Smooth muscle cell (in vitro differentiated cells): ENCODE measurements at regions not wholly inside any gene's neighbourhood (a gene's known extent, or its start where the extent isn't known, plus 50 kb on each side); places are given as distances from the start of the nearest gene placed in this dataset.

Source experiments
- DNase-seq: peaks from one replicate; lab custom pipeline; 2025; ENCODE audit not compliant: unreplicated experiment; lab: John Stamatoyannopoulos, UW
- H2AFZ ChIP-seq: fragments of 200-600 bp; sonication (generic); 2 replicates; pipeline ENCODE4 v1.6.0; 2016; ENCODE audit warnings: antibody characterized with exemption, low read depth, mild to moderate bottlenecking
- H3F3A ChIP-seq: fragments of 200-600 bp; sonication (generic); 2 replicates; pipeline ENCODE4 v1.6.0; 2017; ENCODE audit warnings: antibody characterized with exemption, low read depth
- H3K27ac ChIP-seq: fragments of 200-600 bp; sonication (generic); 2 replicates; pipeline ENCODE4 v1.5.1; 2016; ENCODE audit warnings: low read depth, mild to moderate bottlenecking
- H3K27me3 ChIP-seq: fragments of 200-600 bp; sonication (generic); 2 replicates; pipeline ENCODE4 v1.6.1; 2016; ENCODE audit warnings: low read depth, mild to moderate bottlenecking
- H3K36me3 ChIP-seq: fragments of 200-600 bp; sonication (generic); 2 replicates; pipeline ENCODE4 v1.5.1; 2016; ENCODE audit warnings: low read depth
- H3K4me1 ChIP-seq: fragments of 200-600 bp; sonication (generic); 2 replicates; pipeline ENCODE4 v1.5.1; 2016; ENCODE audit warnings: low read depth
- H3K4me2 ChIP-seq: fragments of 200-600 bp; sonication (generic); 2 replicates; pipeline ENCODE4 v1.6.0; 2016; ENCODE audit warnings: mild to moderate bottlenecking
- H3K4me3 ChIP-seq: fragments of 200-600 bp; sonication (generic); 2 replicates; pipeline ENCODE4 v1.5.1; 2016; ENCODE audit warnings: mild to moderate bottlenecking
- H3K79me2 ChIP-seq: fragments of 200-600 bp; sonication (generic); 2 replicates; pipeline ENCODE4 v1.6.0; 2016; ENCODE audit warnings: low read depth, mild to moderate bottlenecking
- H3K9ac ChIP-seq: fragments of 200-600 bp; sonication (generic); 2 replicates; pipeline ENCODE4 v1.6.0; 2016; ENCODE audit warnings: low read depth
- H3K9me3 ChIP-seq: fragments of 200-600 bp; sonication (generic); replicated peaks from 2 replicates; pipeline ENCODE4 v1.5.1; 2016; ENCODE audit warnings: low read depth
- H4K20me1 ChIP-seq: fragments of 200-600 bp; sonication (generic); 2 replicates; pipeline ENCODE4 v1.6.0; 2016; ENCODE audit warnings: low read depth
- CTCF ChIP-seq: fragments of 200-600 bp; sonication (generic); IDR thresholded peaks from 2 replicates; pipeline ENCODE4 v1.5.1; 2017; ENCODE audit warnings: borderline replicate concordance, mild to moderate bottlenecking, antibody characterized with exemption; ENCODE audit not compliant: insufficient read depth, poor library complexity, severe bottlenecking
- WGBS: methylation state at CpG from one replicate; pipeline ENCODE4 v1.1.7; 2016; ENCODE audit warnings: low lambda C conversion rate; 5-methylcytosine and 5-hydroxymethylcytosine counted together

GRCh38 chr2:198325359-198325758 lies 521.0 kb downstream of the PLCL1 start:
- TF ChIP-seq CTCF, result no peak
- no peak overlapping the region for H3K4me2 ChIP-seq
- 89% methylated on average over 2 of the region's 2 CpGs for WGBS
- no peaks in the 10 kb centered on the region for H3K4me1 ChIP-seq
- no peak overlapping the region for H2AFZ ChIP-seq
- H3F3A ChIP-seq, result no peaks in the 10 kb centered on the region
- H4K20me1 ChIP-seq, result no peaks in the 10 kb centered on the region
- H3K27ac ChIP-seq, result no peak overlapping the region
- no peaks in the 10 kb centered on the region for H3K36me3 ChIP-seq
- no peak overlapping the region for H3K4me3 ChIP-seq
- no peak for DNase-seq
- H3K9ac ChIP-seq, result no peak overlapping the region
- no peaks in the 10 kb centered on the region for H3K9me3 ChIP-seq
- H3K79me2 ChIP-seq, result no peaks in the 10 kb centered on the region
- peaks cover 6% of the 10 kb centered on the region for H3K27me3 ChIP-seq

GRCh38 chr2:198324071-198324470 lies 519.7 kb downstream of the PLCL1 start:
- no peaks in the 10 kb centered on the region for H3K79me2 ChIP-seq
- no peak for DNase-seq
- no peak for TF ChIP-seq CTCF
- H3K27me3 ChIP-seq, result peaks cover 19% of the 10 kb centered on the region
- H3K27ac ChIP-seq, result no peak overlapping the region
- no peaks in the 10 kb centered on the region for H3K36me3 ChIP-seq
- 86% methylated on average over 4 of the region's 4 CpGs for WGBS
- H3K9ac ChIP-seq, result no peak overlapping the region
- no peaks in the 10 kb centered on the region for H3K4me1 ChIP-seq
- H3K4me3 ChIP-seq, result no peak overlapping the region
- H3K9me3 ChIP-seq, result no peaks in the 10 kb centered on the region
- no peaks in the 10 kb centered on the region for H3F3A ChIP-seq
- H2AFZ ChIP-seq, result no peak overlapping the region
- no peaks in the 10 kb centered on the region for H4K20me1 ChIP-seq
- no peak overlapping the region for H3K4me2 ChIP-seq

- TF ChIP-seq CTCF, result peak; percentile 32
- 78% methylated on average over 8 of the region's 8 CpGs for WGBS
- Histone ChIP-seq H3K9ac (no peak overlapping the region), H3K4me2 (no peak overlapping the region), H3K4me3 (no peak overlapping the region), H3K9me3 (no peaks in the 10 kb centered on the region), H2AFZ (no peak overlapping the region), H3K36me3 (no peaks in the 10 kb centered on the region), H4K20me1 (no peaks in the 10 kb centered on the region), H3F3A (no peaks in the 10 kb centered on the region), H3K27me3 (peaks cover 33% of the 10 kb centered on the region), H3K27ac (no peak overlapping the region), H3K79me2 (no peaks in the 10 kb centered on the region), H3K4me1 (no peaks in the 10 kb centered on the region)
- DNase-seq, result no peak
These were observed 517.9 kb downstream of the PLCL1 start for GRCh38 chr2:198322275-198322674.

DNA sequence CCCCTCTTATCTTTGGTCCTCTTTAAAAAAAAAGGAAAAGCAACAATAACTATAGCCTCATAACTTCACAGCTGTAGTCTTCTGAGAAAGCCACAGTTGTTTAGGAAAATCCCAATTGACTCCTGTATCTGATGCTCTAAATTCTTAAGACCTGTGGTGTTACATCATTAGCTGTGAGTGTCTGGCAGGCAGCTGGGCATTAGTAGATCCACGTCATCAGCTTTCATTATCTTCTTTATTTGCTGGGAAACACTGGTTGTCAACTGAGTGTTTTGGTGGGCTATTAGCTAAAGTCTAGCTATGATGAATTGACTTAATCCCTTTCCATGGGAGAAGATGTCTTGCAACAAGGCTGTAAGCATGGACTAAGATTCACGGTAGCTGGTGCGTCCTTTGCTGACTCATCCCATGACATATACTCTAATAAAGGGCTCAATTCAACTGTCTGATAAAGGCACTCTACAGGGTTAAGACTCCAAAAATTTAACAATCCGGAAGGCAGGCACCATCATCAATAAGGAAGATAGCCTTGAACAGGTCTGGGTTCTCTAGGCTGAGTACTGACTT lies 517.2 kb downstream of the PLCL1 start:
- Histone ChIP-seq H3F3A (no peaks in the 10 kb centered on the region), H3K36me3 (no peaks in the 10 kb centered on the region), H3K9ac (no peak overlapping the region), H3K79me2 (no peaks in the 10 kb centered on the region), H3K4me1 (no peaks in the 10 kb centered on the region), H3K27me3 (peaks cover 33% of the 10 kb centered on the region), H4K20me1 (no peaks in the 10 kb centered on the region), H3K27ac (no peak overlapping the region), H2AFZ (no peak overlapping the region), H3K4me3 (no peak overlapping the region), H3K4me2 (no peak overlapping the region), H3K9me3 (no peaks in the 10 kb centered on the region)
- DNase-seq, result no peak
- TF ChIP-seq CTCF, result no peak
- WGBS, result 39% methylated on average over 4 of the region's 4 CpGs
